Neuron (in vitro differentiated cells): ENCODE measurements at regions not wholly inside any gene's neighbourhood (a gene's known extent, or its start where the extent isn't known, plus 50 kb on each side); places are given as distances from the start of the nearest gene placed in this dataset.

ENCODE experiments used
- H2AFZ ChIP-seq: one replicate; pipeline ENCODE4 v1.6.1; 2013; ENCODE audit warnings: low read depth, mild to moderate bottlenecking, inconsistent platforms, low read length, moderate library complexity
- H3K27me3 ChIP-seq: one replicate; pipeline ENCODE4 v1.6.1; 2013; ENCODE audit warnings: low read length; ENCODE audit not compliant: insufficient read depth
- H3K36me3 ChIP-seq: one replicate; pipeline ENCODE4 v1.6.1; 2013; ENCODE audit warnings: low read length; ENCODE audit not compliant: insufficient read depth
- H3K4me1 ChIP-seq: one replicate; pipeline ENCODE4 v1.6.1; 2013; ENCODE audit warnings: low read length; ENCODE audit not compliant: insufficient read depth
- H3K4me3 ChIP-seq: 2 replicates; pipeline ENCODE4 v1.5.1; 2013; ENCODE audit warnings: mild to moderate bottlenecking, low read length, moderate library complexity
- H3K9me3 ChIP-seq: one replicate; pipeline ENCODE4 v1.6.1; 2013; ENCODE audit warnings: low read length

GRCh38 chr6:146943664-146944063 lies 260.6 kb upstream of the STXBP5 start:
- no peaks in the 10 kb centered on the region for H3K9me3 ChIP-seq
- H3K27me3 ChIP-seq, result no peaks in the 10 kb centered on the region
- no peaks in the 10 kb centered on the region for H3K36me3 ChIP-seq
- H3K4me1 ChIP-seq, result no peaks in the 10 kb centered on the region
- H2AFZ ChIP-seq, result no peak overlapping the region
- no peak overlapping the region for H3K4me3 ChIP-seq

DNA sequence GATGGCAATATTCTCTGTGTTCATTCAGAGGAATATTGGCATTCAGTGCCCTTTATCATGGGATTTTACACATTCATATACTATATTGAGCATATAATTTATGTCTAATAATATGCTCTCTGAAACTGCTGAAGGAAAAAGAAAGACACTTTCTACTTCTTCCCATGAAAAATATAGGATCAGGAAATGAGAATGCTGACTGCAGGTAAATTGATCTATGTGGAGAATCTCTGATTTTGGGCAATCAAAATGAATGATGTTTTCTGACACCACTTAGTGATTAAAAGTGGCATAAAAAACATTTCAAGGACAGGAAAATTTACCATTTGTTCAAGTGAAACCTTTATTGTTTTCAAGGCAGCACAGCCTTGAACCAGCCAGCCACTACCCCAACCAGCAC lies 260.1 kb upstream of the STXBP5 start:
- H3K4me1 ChIP-seq, result no peaks in the 10 kb centered on the region
- no peaks in the 10 kb centered on the region for H3K36me3 ChIP-seq
- no peak overlapping the region for H2AFZ ChIP-seq
- H3K4me3 ChIP-seq, result no peak overlapping the region
- no peaks in the 10 kb centered on the region for H3K9me3 ChIP-seq
- no peaks in the 10 kb centered on the region for H3K27me3 ChIP-seq

DNA sequence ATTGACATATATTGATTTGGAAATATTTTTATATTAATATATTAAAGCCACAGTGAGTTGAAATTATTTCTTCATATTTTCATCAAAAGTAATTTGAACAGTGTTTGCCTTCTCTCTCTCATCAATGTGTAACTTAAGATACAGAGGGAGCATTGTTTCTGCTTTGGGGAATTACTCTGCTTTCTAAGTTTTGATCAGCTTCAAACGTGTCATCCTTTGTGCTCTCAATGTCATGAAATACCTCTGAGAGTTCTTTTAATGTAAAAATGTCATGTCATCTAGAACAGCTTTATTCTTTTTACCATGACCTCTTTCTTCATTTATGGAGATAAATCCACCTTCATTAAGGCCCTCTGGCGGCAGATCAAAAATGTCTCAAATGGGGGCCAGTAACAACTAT lies 259.4 kb upstream of the STXBP5 start:
- H3K36me3 ChIP-seq, result no peaks in the 10 kb centered on the region
- H2AFZ ChIP-seq, result no peak overlapping the region
- H3K27me3 ChIP-seq, result no peaks in the 10 kb centered on the region
- H3K9me3 ChIP-seq, result no peaks in the 10 kb centered on the region
- no peaks in the 10 kb centered on the region for H3K4me1 ChIP-seq
- H3K4me3 ChIP-seq, result no peak overlapping the region

- no peaks in the 10 kb centered on the region for H3K4me1 ChIP-seq
- no peak overlapping the region for H2AFZ ChIP-seq
- no peak overlapping the region for H3K4me3 ChIP-seq
- H3K27me3 ChIP-seq, result no peaks in the 10 kb centered on the region
- H3K9me3 ChIP-seq, result no peaks in the 10 kb centered on the region
- H3K36me3 ChIP-seq, result no peaks in the 10 kb centered on the region
Observed at GRCh38 chr6:146946559-146946958, 257.7 kb upstream of the STXBP5 start.

- Histone ChIP-seq H2AFZ (no peak overlapping the region), H3K27me3 (no peaks in the 10 kb centered on the region), H3K4me3 (no peak overlapping the region), H3K9me3 (no peaks in the 10 kb centered on the region), H3K36me3 (no peaks in the 10 kb centered on the region), H3K4me1 (no peaks in the 10 kb centered on the region)
Observed at GRCh38 chr6:146948790-146949342, 255.4 kb upstream of the STXBP5 start.

- H3K36me3 ChIP-seq, result no peaks in the 10 kb centered on the region
- H2AFZ ChIP-seq, result no peak overlapping the region
- no peaks in the 10 kb centered on the region for H3K9me3 ChIP-seq
- no peaks in the 10 kb centered on the region for H3K27me3 ChIP-seq
- H3K4me3 ChIP-seq, result no peak overlapping the region
- no peaks in the 10 kb centered on the region for H3K4me1 ChIP-seq
Observed at GRCh38 chr6:146949425-146949824, 254.8 kb upstream of the STXBP5 start.

GRCh38 chr6:146950351-146950835 lies 253.8 kb upstream of the STXBP5 start:
- Histone ChIP-seq H3K4me3 (no peak overlapping the region), H3K27me3 (no peaks in the 10 kb centered on the region), H3K9me3 (no peaks in the 10 kb centered on the region), H3K4me1 (no peaks in the 10 kb centered on the region), H3K36me3 (no peaks in the 10 kb centered on the region), H2AFZ (no peak overlapping the region)

DNA sequence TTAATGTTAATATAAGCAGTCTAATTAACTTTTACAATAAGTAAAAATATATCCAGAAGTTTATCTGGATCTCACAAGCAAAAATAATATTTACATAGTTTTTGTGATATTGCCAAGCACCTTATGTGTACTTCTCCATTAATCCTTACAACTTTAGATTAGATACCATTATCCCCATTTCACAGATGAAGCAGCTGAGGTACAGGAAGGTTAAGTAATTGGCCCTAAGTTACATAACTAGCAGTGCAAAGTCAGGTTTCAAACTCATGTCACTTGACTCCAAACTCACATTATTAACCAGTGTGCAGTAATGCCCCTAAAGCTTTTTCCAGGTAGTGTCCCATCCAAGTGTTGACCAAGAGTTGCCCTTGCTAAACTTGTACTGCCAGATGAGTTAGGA lies 248.6 kb upstream of the STXBP5 start:
- no peaks in the 10 kb centered on the region for H3K9me3 ChIP-seq
- no peaks in the 10 kb centered on the region for H3K4me1 ChIP-seq
- no peaks in the 10 kb centered on the region for H3K36me3 ChIP-seq
- no peaks in the 10 kb centered on the region for H3K27me3 ChIP-seq
- H2AFZ ChIP-seq, result no peak overlapping the region
- no peak overlapping the region for H3K4me3 ChIP-seq

DNA sequence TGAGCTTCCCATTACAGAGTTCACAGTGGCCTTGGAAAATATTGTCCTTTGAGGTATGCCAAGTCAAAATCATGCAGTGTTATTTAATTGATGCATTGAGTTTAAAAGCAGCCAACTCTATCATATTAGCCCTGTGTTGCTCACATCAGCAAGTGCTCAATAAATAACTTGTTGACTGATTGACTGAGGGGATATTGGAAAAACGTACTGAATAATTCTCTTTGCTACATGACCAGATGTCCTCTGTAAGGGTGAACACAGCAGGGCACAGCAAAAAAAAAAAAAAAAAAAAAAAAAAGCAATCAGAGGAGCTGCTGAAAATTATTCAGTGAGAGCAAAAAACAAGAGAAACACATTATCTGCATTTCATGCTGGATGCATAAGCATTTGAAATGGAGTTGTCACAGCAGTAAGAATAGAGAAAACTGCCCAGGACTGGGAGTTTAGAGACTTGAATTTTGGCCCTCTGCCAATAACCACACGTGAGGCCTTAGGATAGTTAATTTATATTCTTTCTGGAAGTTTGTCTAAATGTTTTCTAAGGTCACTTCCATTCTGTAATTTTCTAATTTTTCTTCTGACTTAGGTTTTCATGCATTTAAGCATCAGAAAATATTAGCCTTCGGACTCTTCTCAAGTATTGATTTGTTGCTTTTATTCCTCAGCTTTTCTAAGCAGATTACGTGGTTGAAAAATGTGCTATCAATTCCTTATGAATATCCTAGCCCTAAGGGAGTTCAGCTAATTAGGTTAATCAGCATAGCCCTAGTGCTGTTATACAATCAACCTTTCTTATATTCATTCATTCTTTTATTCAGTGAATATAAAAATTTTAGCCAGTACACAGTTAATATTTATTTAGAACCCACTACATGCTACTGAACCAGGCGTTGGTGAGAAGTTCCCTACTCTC lies 246.8 kb upstream of the STXBP5 start:
- H3K4me1 ChIP-seq, result no peaks in the 10 kb centered on the region
- no peaks in the 10 kb centered on the region for H3K27me3 ChIP-seq
- H3K4me3 ChIP-seq, result no peak overlapping the region
- no peaks in the 10 kb centered on the region for H3K36me3 ChIP-seq
- H2AFZ ChIP-seq, result no peak overlapping the region
- no peaks in the 10 kb centered on the region for H3K9me3 ChIP-seq

- no peak overlapping the region for H3K4me3 ChIP-seq
- H3K4me1 ChIP-seq, result no peaks in the 10 kb centered on the region
- peaks cover 3% of the 10 kb centered on the region for H3K9me3 ChIP-seq
- no peaks in the 10 kb centered on the region for H3K36me3 ChIP-seq
- no peak overlapping the region for H2AFZ ChIP-seq
- no peaks in the 10 kb centered on the region for H3K27me3 ChIP-seq
Observed at GRCh38 chr6:146961831-146962230, 242.4 kb upstream of the STXBP5 start.

GRCh38 chr6:146962329-146962728 lies 241.9 kb upstream of the STXBP5 start:
- Histone ChIP-seq H3K36me3 (no peaks in the 10 kb centered on the region), H2AFZ (no peak overlapping the region), H3K9me3 (peaks cover 3% of the 10 kb centered on the region), H3K27me3 (no peaks in the 10 kb centered on the region), H3K4me3 (no peak overlapping the region), H3K4me1 (no peaks in the 10 kb centered on the region)

- Histone ChIP-seq H3K9me3 (peaks cover 3% of the 10 kb centered on the region), H3K4me3 (no peak overlapping the region), H2AFZ (no peak overlapping the region), H3K4me1 (no peaks in the 10 kb centered on the region), H3K36me3 (no peaks in the 10 kb centered on the region), H3K27me3 (no peaks in the 10 kb centered on the region)
Observed at GRCh38 chr6:146965110-146965689, 239.0 kb upstream of the STXBP5 start.

DNA sequence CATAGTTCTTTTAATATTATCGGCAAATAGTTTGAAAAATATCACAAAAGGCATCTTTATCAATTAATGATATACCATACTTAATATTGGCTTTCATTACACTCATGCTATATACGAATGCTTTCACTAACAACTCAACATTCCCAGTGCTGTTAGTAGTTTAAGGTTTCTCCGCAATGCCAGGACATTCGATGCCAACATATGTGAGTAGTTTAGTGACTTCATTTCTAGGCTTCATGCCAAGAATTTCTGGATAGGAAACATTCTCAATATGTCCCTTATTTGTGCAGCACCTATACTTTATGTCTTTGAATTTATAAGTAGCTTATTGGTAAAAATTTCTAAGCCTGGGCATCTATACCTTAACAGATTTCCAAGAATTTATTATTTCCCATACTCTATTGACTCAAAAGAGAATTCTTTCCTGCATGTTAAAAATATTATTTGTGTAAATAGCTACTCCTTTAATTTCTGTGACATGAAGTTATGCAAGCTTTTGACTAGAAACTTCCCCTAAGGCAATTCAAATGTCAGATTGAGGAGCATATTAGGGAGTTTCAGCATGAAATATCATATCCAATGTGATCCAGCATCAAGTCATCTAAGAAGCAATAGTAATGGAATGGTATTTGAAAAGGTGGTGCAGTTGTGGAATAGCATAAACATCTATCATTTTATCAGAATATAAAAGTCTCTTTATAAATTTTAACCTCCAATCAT lies 236.0 kb upstream of the STXBP5 start:
- H3K4me1 ChIP-seq, result no peaks in the 10 kb centered on the region
- H2AFZ ChIP-seq, result no peak overlapping the region
- peaks cover 3% of the 10 kb centered on the region for H3K9me3 ChIP-seq
- no peaks in the 10 kb centered on the region for H3K36me3 ChIP-seq
- no peak overlapping the region for H3K4me3 ChIP-seq
- no peaks in the 10 kb centered on the region for H3K27me3 ChIP-seq
